ENCODE measurements at regions not wholly inside any gene's neighbourhood (a gene's known extent, or its start where the extent isn't known, plus 50 kb on each side); places are given as distances from the start of the nearest gene placed in this dataset.

DNA sequence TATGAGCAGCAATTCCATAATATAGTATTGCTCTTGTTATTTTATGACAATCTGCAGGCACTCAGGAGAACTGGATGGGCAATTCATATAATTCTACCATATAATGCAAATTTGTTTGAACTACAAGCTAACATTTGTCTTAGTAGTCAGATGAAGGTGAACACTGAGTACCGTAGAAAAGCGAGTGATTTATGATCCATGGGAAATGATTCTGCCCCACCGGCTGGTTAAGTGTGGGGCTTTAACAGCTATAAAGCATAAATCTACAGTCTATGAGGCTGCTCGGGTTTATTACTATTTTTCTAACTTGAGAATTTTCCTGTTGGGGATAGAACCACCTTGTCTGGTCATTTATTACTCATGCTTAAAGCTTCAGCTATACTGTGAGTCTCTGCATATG, 275.5 kb downstream of the PCDH10 start:
- in situ Hi-C loops (cut with MboI; ENCODE audit: low pct_ligation_motif_present in 1 of 4, low pct_unique_long_range_greater_than_20kb in 1 of 4, low sequenced_read_pairs in 3 of 4) (no loop called here), intact Hi-C loops (cut with DNase I; ENCODE audit: low total_unique reads) (no loop called here)
- DNase-seq = no peak
- WGBS, 2 donors (ENCODE audit: low coverage in 1 of 2) = 18 to 24% methylated on average over 4 of the region's 4 CpGs
- no peaks in the 10 kb centered on the region for H3K4me1 ChIP-seq
- H3K4me3 ChIP-seq = no peak overlapping the region
- TF ChIP-seq, protein P1, sequence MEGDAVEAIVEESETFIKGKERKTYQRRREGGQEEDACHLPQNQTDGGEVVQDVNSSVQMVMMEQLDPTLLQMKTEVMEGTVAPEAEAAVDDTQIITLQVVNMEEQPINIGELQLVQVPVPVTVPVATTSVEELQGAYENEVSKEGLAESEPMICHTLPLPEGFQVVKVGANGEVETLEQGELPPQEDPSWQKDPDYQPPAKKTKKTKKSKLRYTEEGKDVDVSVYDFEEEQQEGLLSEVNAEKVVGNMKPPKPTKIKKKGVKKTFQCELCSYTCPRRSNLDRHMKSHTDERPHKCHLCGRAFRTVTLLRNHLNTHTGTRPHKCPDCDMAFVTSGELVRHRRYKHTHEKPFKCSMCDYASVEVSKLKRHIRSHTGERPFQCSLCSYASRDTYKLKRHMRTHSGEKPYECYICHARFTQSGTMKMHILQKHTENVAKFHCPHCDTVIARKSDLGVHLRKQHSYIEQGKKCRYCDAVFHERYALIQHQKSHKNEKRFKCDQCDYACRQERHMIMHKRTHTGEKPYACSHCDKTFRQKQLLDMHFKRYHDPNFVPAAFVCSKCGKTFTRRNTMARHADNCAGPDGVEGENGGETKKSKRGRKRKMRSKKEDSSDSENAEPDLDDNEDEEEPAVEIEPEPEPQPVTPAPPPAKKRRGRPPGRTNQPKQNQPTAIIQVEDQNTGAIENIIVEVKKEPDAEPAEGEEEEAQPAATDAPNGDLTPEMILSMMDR (IDR thresholded peaks at IDR 0.05) = no peak
- no peak for TF ChIP-seq POLR2A (IDR thresholded peaks at IDR 0.05)
- TF ChIP-seq EP300 (IDR thresholded peaks at IDR 0.05; ENCODE audit: low read depth) = no peak
- no peak for TF ChIP-seq POLR2AphosphoS5 (IDR thresholded peaks at IDR 0.05)
- no peaks in the 10 kb centered on the region for H3K9me3 ChIP-seq
- H3K27me3 ChIP-seq = no peaks in the 10 kb centered on the region
- H3K36me3 ChIP-seq = no peaks in the 10 kb centered on the region
- no peak overlapping the region for H3K27ac ChIP-seq

DNA sequence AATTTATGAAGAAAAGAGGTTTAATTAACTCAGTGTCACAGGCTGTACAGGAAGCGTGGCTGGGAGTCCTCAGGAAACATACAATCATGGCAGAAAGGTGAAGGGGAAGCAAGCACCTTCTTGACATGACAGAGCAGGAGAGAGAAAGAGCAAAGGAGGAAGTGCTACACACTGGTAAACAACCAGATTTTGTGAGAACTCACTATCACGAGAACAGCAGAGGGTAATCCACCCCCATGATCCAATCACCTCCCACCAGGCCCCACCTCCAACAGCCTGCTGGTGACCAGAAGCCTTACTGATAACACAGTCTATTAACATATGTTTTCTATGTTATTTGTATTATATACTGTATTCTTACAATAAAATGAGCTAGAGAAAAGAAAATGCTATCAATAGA, 254.8 kb downstream of the PCDH10 start:
- Histone ChIP-seq H3K9me3 (no peaks in the 10 kb centered on the region), H3K36me3 (no peaks in the 10 kb centered on the region), H3K27me3 (no peaks in the 10 kb centered on the region), H3K27ac (no peak overlapping the region), H3K4me3 (no peak overlapping the region), H3K4me1 (no peaks in the 10 kb centered on the region)
- 14 to 88% methylated on average over 1 to 2 of the region's 2 CpGs for WGBS, 2 donors (ENCODE audit: low coverage in 1 of 2)
- intact Hi-C loops (cut with DNase I; ENCODE audit: low total_unique reads) (no loop called here), in situ Hi-C loops (cut with MboI; ENCODE audit: low pct_ligation_motif_present in 1 of 4, low pct_unique_long_range_greater_than_20kb in 1 of 4, low sequenced_read_pairs in 3 of 4) (no loop called here)
- no peak for DNase-seq
- TF ChIP-seq EP300 (IDR thresholded peaks at IDR 0.05; ENCODE audit: low read depth) = no peak
- no peak for TF ChIP-seq POLR2A (IDR thresholded peaks at IDR 0.05)
- TF ChIP-seq, protein P1 (IDR thresholded peaks at IDR 0.05) = no peak
- TF ChIP-seq POLR2AphosphoS5 (IDR thresholded peaks at IDR 0.05) = no peak

DNA sequence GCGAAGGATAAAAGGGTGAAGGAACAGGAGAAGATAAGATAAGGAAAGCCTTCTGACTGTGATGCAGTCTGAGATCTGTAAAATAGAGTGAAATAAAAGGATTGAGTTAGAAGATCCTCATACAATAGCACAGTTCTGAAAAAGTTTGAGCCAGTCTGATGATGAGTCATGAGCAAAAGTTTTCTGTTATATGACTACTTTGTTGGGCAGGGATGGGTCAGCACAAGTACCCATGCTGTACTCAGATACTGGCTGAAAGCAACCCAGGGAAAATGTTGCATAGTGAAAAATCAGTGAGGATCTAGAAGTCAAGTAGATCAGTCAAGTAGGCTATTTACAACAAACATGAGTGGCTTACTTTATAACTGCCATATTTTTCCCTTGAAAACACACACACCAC, 253.5 kb downstream of the PCDH10 start:
- in situ Hi-C loops (cut with MboI; ENCODE audit: low pct_ligation_motif_present in 1 of 4, low pct_unique_long_range_greater_than_20kb in 1 of 4, low sequenced_read_pairs in 3 of 4) = no loop called here
- Histone ChIP-seq H3K27ac (no peak overlapping the region), H3K36me3 (no peaks in the 10 kb centered on the region), H3K9me3 (no peaks in the 10 kb centered on the region), H3K27me3 (no peaks in the 10 kb centered on the region), H3K4me3 (no peak overlapping the region), H3K4me1 (no peaks in the 10 kb centered on the region)
- DNase-seq = no peak
- TF ChIP-seq POLR2A (IDR thresholded peaks at IDR 0.05) (no peak), POLR2AphosphoS5 (IDR thresholded peaks at IDR 0.05) (no peak), EP300 (IDR thresholded peaks at IDR 0.05; ENCODE audit: low read depth) (no peak)
- TF ChIP-seq, protein P1 (IDR thresholded peaks at IDR 0.05) = no peak
- WGBS, 2 donors (ENCODE audit: low coverage in 1 of 2) = 90 to 95% methylated on average over 1 of the region's 1 CpG
- intact Hi-C loops (cut with DNase I; ENCODE audit: low total_unique reads) = no loop called here

DNA sequence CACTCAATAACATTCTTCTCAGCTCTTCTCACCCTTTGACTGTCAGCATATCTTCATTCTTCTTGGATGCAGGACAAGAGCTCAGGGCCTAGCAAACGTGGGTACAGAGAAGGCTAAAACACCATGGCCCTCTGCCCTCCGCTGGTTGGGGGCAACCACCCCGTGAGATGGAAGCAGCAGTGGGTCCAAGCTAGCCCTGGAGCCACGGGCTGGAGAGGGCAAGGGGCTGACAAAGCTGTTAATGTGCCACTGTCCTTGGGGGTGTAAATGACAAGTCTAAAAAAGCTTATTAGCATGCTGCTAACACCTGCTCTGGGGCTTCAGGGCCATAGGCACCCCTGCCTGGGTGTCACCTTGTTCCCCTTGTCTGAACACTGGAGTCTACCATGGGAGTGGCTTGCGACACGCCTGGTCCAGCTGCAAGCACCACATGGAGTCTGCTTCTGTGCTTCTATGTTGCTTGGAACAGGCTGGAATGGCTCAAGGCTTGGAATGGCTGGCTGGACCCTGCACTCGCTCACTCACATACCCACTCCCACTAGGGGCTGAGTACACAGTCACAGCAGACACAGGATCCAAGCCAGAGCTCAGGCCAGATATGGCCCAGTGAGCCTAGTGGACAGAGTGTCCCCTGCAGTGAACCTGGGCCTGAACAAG, 246.0 kb downstream of the PCDH10 start:
- Histone ChIP-seq H3K9me3 (no peaks in the 10 kb centered on the region), H3K27me3 (no peaks in the 10 kb centered on the region), H3K4me1 (no peaks in the 10 kb centered on the region), H3K4me3 (no peak overlapping the region), H3K36me3 (no peaks in the 10 kb centered on the region), H3K27ac (no peak overlapping the region)
- TF ChIP-seq, protein P1 (IDR thresholded peaks at IDR 0.05) = no peak
- TF ChIP-seq POLR2AphosphoS5 (IDR thresholded peaks at IDR 0.05) (no peak), EP300 (IDR thresholded peaks at IDR 0.05; ENCODE audit: low read depth) (no peak), POLR2A (IDR thresholded peaks at IDR 0.05) (no peak)
- in situ Hi-C loops (cut with MboI; ENCODE audit: low pct_ligation_motif_present in 1 of 4, low pct_unique_long_range_greater_than_20kb in 1 of 4, low sequenced_read_pairs in 3 of 4) (no loop called here), intact Hi-C loops (cut with DNase I; ENCODE audit: low total_unique reads) (no loop called here)
- 73% methylated on average over 7 of the region's 7 CpGs; no CpG with 5 or more reads in 1 of the 2 donors for WGBS, 2 donors (ENCODE audit: low coverage in 1 of 2)
- no peak for DNase-seq
